Left renal cortex interstitium (tissue), 4 donors: ENCODE measurements at regions not wholly inside any gene's neighbourhood (a gene's known extent, or its start where the extent isn't known, plus 50 kb on each side); places are given as distances from the start of the nearest gene placed in this dataset.
A peak's percentile ranks its signal among the peaks of the same experiment; 100 is the strongest.

ENCODE experiments used
- DNase-seq, 4 donors: peaks; one replicate each; pipeline ENCODE4 v3.0.0-alpha.2; 2013; ENCODE audit warnings: low read depth in 4 of 4, low spot score in 2 of 4, missing footprints in 1 of 4

DNA sequence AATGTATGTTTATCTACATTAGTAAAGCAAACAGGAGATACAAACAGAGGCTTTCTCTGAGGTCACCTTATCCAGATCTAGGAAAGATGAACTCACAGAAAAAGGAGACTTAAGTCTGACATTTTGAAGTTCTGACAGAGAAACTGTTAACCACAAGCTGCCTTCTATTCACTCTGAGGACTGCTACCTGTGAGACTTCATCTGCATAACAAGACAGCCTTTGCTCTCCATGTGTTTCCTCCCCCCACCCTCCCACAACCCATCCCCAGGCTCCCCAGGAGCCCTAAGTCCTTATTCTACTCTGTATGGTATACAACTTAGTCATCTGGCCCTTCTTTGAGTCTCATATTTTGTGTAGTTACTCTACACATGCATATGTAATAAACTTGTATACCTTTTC, 699.0 kb downstream of the FGF9 start:
- no peak for DNase-seq

DNA sequence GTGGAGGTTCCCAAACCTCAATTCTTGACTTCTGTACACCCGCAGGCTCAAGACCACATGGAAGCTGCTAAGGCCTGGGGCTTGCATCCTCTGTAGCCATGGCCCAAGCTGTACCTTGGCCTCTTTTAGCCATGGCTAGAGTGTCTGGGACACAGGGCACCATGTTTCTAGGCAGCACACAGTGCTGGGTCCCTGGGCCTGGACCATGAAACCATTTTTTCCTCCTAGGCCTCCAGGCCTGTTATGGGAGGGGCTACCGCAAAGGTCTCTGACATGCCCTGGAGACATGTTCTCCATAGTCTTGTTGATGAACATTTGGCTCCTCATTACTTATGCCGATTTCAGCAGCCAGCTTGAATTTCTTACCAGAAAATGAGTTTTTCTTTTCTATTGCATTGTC, 701.4 kb downstream of the FGF9 start:
- no peak for DNase-seq

DNA sequence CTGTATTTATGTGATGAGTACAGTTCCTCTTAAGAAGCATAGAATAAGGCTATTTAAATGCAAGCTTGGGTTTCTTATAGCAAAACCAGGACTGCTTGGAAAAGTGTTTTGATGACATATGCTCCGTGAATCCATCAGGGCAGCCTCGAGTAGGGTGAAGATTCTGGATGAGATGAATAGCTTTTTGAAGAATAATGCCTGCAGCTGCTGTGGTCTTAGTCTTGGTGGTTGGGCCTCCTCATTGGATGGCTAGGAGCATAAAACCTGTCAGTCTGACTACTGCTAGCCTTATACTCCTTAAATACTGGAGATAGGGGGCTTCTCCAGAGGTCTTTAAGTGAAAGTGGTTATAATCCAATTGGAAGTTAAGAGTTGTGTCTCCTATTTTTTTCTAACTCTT, 704.3 kb downstream of the FGF9 start:
- DNase-seq, result no peak

DNA sequence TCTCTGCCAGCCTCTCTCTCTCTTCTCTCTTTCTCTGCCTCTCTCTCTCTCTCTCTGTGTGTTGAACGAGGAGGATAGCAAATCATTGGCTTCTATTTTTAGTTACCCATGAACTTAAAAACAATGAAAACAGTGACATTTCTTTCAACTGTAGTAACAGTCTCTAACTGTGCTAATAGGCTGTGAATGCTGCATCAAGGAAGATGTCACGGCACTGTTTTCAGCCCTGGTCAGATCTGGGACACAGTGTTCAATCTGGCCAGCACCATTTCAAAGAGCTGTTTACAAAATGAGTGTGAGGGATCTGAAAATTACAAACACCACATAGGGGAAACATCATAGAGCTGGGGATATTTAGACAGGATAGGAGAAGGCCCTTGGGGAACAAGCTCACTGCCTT, 717.0 kb downstream of the FGF9 start:
- no peak for DNase-seq

DNA sequence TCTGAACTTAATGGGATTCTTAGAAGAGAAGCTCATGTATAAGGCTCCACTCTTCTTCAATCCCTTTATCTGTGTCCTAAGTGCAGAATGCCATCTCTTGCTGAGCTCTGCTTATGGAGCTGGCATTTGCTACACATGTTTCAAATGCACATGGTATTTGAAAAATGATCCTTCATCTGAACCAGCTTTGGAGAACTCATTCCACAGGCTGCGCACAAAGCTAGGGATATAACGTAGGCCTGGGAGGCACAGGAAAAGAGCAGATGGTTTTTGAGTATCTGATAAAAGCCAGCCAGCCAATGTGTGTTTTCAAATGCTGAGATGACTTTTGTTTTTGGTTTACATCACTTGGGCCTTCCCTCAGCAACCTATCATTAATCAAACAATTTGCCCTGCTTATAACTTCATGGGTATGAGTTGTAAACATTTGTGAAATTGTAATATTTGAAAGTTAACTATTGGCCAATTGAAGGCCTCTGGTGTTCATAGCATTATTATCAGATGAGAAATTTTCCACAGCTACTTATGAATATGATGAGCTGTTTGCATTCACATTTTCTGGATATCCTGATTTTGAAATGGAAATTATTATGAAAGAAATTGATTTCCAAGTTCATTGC, 729.0 kb downstream of the FGF9 start:
- DNase-seq, result no peak

DNA sequence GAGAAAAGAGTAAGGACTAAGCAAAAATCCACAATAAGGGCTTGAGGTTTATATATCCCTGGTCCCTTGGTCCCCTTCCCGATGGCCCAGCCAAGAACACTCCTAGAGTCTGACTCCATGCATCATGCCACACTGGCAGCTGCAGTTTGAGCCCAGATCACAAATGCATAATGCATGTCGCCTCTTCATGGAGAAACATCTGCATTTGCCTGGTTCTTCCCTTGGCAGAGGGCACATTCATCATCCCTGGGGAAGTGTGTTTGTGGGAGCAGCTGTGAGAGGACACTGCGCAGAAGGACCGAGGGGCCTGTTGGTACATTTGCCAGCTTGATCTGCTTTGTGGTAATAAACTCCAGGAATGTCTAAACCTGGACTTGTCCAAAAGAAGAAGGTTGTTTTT, 731.8 kb downstream of the FGF9 start:
- no peak for DNase-seq

DNA sequence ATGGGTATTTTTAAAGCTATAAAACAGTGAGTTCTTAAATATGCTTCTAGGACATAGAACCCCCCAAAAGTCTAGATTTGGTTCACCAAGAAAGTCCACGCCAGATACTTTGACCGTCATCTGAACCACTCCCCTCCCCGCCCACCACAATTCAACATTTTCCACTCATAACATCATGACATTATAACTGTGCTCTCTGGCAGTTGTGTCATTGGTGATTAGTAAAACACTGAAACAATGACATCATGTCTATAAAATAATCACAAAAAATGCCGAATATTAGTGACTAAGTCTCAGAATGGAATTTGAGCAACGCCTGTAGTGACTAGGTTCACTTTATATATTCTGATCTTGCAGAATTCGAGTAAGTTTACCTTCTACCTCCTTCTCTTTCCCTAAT, 732.3 kb downstream of the FGF9 start:
- DNase-seq, result no peak

DNA sequence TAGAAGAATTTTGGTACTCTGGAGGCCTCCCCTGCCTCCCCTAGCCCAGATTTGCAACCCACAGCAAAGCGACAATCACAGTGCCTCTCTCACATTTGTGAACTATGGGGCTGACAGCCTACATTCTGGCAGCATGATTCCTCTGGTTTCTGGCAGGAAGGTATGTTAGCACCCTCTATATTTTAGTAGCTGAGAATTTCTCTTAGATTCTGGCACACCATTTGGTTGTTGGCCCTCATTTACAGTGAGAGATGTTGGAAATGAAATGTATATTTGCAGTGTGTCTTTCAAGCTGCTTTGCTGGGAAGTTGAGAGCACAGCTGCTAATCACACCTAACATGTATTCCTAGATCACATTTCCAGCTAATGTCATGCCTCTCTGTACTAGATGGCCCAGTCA, 735.0 kb downstream of the FGF9 start:
- DNase-seq, result no peak

DNA sequence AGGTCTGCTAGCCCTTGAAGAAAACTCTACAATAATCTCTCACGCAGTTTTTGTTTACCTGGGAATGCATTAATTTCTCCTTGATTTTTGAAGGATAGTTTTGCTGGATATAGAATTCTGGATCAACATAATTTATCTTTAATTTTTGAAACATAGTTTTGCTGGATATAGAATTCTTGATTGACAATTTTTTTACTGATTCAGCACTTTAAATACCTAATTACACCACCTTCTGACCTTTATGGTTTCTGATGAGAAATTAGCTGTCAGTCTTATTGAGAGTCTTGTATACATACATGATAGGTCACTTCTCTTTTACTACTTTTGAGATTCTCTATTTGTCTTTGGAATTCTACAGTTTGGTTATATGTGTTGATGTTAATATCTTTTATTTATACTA, 741.6 kb downstream of the FGF9 start:
- DNase-seq, result no peak

DNA sequence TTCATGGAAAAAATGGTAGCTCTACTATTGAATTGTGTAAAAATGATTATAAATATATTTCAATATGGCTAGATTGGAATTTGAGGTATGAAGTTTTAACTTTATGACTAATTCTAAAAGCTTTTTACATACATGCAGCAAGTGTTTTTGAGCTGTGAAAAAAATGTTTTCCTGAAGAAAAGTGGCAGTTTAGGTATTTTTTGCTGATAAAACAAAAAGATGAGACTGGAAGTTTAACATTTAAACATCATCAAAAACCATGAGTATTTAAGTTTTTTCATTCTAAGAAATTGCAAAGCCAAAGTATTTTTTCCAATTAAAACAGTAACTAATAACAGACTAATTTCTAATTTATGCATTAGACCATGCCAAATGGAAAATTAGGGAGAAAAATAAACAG, 751.1 kb downstream of the FGF9 start:
- no peak for DNase-seq

DNA sequence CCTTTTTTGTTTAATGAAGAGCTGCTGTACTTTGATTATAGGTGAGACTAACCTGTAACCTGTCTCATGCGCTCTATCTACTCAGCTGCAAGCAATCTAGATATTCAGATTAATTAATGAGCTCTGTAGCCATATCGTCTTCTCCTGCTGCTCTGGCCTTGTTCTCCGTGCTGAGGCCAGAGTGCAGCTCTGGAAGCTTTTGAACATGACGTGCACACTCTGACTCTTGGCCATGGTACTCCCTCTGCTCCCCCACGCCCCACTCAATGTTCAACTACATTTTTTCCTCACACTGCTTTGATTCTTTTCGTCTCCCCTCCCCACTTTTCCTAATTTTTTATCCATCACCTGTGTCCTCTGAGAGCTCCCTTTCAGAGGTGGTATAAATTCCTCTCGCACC, 751.8 kb downstream of the FGF9 start:
- no peak for DNase-seq

DNA sequence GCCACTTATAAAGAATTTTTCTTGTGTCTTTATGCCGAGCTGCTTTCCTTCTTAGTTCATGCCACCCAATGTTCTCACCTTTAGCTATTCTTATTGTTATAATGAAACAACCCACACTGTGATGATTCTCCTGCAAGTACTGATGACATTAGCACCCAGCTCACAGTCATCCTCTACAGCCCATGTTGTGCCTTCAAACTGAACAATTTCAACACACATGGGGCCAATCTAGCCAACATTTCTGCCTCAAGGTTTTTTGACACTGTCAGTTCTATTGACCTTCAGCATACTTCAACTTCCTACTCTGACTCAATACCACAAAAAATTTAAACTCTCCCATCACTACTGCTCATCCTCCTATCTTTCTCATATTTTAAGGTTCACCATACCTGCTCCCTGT, 752.4 kb downstream of the FGF9 start:
- DNase-seq, result no peak

DNA sequence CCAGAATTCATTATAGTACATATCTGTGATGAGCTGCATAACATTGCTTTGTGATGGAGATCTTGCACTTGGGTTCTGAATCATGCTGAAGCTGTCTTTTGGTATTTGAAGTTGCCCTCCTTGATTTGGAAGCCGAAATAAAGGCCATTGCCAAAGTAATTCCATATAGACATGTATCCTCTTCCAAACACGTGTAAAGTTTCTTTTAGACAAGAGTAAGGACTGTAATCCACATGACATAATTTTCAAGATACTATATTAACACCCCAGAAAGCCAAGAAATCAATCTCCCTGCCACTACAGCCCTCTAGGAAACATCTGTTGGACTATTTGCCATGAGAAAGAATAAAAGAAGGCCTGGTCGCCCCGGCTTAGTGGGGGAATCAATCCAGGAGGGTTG, 754.2 kb downstream of the FGF9 start:
- no peak for DNase-seq

DNA sequence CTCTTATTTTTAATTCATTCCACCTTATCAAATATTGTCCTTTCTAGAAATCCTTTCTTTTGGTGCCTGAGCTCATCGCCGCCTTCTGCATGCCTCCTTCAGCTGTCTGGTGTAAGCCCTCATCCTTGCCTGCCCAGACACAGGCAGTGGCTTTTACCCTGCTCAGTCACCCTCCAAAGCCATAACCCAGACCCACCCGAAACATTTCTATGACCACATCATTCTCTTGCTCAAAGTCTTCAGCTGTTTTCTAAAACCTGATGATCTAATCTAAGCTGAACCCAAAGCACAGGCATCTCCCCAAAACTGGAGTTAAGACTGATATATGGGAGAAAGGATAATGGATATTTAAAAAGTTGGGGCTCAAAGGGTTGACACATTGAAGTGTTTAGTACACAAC, 753.7 kb upstream of the SGCG start:
- no peak for DNase-seq

DNA sequence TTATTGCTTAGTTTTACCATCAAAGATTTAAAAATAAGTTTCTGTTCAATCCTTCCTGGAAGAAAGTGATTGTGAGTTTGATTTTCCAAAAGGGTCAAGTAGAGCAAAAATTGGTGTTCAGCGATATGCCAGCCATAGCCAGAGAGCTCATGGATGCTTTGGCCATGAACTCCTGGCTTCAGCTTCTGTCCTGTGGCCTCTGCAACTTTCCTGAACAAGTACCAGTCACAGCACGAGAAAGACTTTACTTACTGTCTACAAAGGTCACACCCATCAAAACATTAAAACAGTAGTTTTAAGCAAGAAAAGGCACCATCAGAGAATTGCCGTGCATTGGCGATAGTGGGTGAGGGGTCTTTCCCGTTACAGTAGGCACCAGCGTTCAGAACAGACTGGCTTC, 753.0 kb upstream of the SGCG start:
- DNase-seq, result no peak

DNA sequence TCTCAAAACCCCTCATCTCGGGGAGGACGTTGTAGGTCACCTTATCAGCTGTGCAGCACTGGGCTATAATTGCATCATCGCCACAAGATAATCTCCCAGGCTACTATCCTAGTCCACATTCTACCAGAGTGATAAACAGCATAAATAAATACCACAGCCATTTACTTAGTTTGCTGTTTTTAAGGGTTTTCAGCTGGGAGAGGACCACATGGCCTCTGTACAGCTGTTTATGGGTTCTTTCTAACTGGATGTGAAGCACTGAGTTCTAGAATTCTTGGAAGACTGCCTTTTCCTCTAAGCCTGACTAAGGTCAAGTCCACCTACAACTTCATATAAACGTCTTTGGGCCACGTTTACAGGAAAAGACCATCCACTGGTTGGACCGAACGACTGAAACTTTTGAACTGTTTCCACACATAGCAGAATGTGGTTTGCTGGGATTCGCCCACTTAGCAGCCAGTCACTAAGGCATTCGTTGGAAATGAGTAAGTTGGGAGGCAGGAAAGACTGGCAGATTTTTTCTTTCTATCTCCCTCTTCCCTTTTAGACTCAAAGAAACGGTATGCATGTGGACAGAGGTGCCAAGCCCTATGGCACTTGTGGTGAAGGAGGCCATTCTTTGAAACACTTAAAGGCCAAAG, 752.5 kb upstream of the SGCG start:
- no peak for DNase-seq

DNA sequence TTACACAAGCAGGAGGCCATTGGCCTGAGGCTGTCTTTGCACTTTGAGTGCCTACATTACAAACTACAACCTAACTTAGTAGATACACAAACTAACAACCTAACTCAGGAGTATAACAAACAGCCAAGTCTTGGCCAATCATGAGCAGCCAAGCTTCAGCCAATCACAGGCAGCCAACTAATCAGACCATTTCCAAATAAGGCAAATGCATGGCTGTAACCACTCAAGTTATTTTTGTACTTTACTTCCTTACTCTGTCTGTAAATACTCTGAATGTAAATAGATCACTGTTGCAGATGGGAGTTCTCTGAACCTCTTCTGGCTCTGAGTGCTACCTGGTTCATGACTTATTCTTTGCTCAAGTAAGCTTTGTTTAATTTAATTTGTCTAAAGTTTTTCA, 748.1 kb upstream of the SGCG start:
- DNase-seq, result no peak

DNA sequence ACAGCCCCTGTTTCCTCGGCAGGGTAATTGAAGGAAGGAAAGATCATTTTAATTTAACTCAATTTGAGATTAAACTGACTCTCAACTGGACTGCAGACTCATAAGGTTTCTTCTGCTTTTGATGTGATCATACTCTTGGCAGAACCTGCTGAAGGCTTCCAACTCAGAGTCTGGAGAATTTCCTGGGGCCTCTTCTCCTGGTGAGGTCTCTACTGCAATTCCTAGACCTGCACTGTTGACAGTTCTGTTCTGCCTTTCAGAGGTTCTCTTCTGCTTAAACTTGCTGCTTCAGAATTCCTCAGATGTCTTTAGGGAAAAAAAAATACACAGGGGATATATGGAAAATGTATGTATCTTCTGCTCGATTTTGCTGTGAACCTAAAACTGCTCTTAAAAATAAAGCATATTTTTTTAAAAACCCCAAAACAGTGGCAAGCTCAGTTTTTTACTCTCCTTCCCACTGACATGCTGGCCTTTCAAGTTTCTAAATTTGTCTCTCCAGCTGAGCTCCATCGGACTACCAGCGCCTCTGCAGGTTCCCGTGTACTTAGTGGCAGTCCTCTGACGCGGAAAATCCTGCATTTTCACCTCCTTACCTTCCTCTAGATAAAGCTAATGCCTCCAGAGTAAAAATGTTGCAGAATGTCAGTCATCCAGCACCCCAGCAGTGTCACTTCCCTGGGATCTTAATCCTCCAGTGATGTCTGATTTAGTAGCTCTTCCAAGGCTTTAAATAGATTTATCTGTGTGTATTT, 733.5 kb upstream of the SGCG start:
- DNase-seq, result no peak

DNA sequence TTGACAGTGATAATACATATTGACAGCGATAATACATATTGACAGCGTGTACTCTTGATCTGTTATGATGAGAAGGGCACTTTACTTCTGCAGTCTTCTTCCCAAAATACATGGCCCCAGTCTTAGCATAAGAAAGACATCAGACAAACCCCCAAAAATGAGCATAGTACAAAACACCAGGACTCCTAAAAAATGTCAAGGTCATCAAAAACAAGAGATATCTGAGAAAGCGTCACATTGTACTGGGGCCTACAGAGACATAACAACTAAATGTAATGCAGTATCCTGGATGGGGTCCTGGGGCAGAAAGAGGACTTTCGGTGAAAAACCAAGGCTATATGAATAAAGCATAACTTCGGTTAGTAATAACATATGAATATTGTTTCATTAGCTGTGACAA, 731.5 kb upstream of the SGCG start:
- DNase-seq, result no peak

DNA sequence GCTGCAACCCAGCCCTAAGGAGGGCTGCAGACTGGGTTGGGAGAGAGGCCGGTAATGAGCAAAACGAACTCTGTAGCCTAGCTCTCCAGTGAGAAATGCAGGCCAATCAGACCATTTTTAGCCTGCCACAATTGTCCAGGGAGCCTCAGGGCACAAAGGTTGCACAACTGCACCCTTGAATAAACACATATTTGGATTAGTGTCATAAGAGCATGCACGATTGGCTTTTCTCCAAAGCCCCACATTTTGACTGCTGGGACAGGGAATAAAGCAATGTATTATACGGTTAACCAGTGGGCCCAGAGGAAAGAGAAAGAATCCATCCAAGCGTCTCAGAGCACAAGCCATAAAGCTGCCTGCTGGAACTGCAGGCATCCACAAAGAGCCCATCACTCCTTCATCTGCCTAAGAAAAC, 729.4 kb upstream of the SGCG start:
- peak in 3 of 4 donors; percentile 6 to 18 (median 16) for DNase-seq

DNA sequence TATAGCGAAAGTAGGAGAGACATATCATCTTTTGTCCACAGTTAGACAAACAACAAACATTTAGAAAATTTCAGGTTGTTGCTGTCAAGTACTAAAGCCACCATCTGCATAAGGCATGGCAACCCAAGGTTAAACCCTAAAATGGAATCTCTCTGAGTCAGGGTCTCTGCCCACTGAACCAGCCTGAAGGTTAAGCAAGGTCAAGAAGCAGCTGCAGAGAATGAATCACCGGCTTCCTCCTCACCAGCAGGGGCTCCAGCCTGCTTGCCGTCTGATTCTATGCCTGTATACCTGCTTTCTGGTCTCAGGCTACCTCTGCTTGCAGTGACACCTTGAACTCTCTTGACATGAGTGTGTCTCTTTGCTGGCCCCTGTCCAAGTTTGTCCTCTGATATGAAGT, 726.2 kb upstream of the SGCG start:
- no peak for DNase-seq

DNA sequence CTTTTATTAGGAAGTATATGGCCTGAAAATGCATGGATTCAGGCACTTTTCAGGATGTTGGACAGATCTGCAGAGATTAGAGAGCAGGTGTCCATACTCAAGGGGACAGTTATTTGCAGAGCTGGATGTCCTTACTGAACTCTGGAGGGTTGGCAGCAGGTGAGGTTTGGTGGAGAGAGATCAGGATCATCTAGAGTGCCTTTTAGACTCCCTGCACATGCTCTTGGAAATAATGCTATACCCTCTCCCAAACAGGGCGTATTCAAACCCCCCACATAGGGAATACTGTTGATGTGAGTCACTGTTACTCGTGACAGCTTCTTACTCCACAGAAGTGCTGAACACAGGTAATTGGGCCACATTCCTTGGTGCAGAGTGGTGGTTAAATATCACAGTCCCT, 725.7 kb upstream of the SGCG start:
- no peak for DNase-seq
